ENCODE measurements at regions not wholly inside any gene's neighbourhood (a gene's known extent, or its start where the extent isn't known, plus 50 kb on each side); places are given as distances from the start of the nearest gene placed in this dataset.

DNA sequence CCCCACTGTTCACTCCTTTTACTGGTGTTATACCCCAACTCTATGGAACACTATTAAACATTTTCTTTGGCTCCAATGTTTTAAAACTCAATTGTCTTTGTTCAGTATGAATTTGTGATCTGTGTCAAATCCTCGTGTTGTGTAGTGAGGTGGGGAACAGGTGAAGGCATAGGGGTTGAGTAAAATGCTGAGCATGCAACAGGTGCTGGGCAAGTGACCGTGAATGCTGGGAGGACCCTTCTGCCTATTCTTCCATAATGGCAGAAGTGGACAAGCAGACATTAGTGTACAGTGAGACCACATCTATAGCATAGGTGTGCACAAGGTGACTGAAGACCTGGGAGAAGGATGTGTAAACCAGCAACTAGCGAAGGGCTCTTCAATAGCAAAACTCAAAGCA lies 1188.0 kb downstream of the UQCRFS1 start:
- no peaks in the 10 kb centered on the region for H3K9me3 ChIP-seq
- H3K4me3 ChIP-seq = no peak overlapping the region
- no peaks in the 10 kb centered on the region for H3K27me3 ChIP-seq
- TF ChIP-seq POLR2A (IDR thresholded peaks at IDR 0.05) = no peak
- TF ChIP-seq, protein P1, sequence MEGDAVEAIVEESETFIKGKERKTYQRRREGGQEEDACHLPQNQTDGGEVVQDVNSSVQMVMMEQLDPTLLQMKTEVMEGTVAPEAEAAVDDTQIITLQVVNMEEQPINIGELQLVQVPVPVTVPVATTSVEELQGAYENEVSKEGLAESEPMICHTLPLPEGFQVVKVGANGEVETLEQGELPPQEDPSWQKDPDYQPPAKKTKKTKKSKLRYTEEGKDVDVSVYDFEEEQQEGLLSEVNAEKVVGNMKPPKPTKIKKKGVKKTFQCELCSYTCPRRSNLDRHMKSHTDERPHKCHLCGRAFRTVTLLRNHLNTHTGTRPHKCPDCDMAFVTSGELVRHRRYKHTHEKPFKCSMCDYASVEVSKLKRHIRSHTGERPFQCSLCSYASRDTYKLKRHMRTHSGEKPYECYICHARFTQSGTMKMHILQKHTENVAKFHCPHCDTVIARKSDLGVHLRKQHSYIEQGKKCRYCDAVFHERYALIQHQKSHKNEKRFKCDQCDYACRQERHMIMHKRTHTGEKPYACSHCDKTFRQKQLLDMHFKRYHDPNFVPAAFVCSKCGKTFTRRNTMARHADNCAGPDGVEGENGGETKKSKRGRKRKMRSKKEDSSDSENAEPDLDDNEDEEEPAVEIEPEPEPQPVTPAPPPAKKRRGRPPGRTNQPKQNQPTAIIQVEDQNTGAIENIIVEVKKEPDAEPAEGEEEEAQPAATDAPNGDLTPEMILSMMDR (IDR thresholded peaks at IDR 0.05) = no peak
- no peaks in the 10 kb centered on the region for H3K4me1 ChIP-seq
- no peak overlapping the region for H3K27ac ChIP-seq
- WGBS (ENCODE audit: insufficient coverage, low coverage, low lambda C conversion rate, missing lambda C conversion rate) = 63% methylated on average over 3 of the region's 3 CpGs
- DNase-seq (no peak), ATAC-seq (no peak)
- H3K36me3 ChIP-seq = no peaks in the 10 kb centered on the region
- intact Hi-C loops (cut with DNase I) = no loop called here

DNA sequence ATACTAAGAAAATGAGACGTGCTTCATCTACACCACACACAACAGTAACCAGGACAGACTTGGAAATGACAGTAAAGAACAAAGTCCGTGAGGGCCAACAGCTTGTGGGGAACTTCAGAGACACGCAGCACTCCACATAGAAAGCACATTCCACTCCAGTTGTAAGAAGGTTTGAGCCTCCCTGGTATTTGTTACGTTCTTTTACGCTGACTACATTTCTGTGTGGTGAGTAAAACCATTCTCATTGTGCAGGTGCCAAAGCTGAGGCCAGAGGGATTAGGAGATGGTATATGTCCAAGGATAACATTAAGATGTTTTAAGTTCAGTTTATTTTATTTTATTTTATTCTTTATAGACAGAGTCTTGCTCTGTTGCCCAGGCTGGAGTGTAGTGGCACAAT lies 1189.9 kb downstream of the UQCRFS1 start:
- H3K9me3 ChIP-seq = no peaks in the 10 kb centered on the region
- no peak overlapping the region for H3K4me3 ChIP-seq
- TF ChIP-seq POLR2A (IDR thresholded peaks at IDR 0.05) = no peak
- TF ChIP-seq, protein P1 (IDR thresholded peaks at IDR 0.05) = no peak
- no peak overlapping the region for H3K27ac ChIP-seq
- H3K36me3 ChIP-seq = no peaks in the 10 kb centered on the region
- no peaks in the 10 kb centered on the region for H3K4me1 ChIP-seq
- ATAC-seq = no peak
- intact Hi-C loops (cut with DNase I) = no loop called here
- 50% methylated on average over 5 of the region's 5 CpGs for WGBS (ENCODE audit: insufficient coverage, low coverage, low lambda C conversion rate, missing lambda C conversion rate)
- no peak for DNase-seq
- H3K27me3 ChIP-seq = no peaks in the 10 kb centered on the region

DNA sequence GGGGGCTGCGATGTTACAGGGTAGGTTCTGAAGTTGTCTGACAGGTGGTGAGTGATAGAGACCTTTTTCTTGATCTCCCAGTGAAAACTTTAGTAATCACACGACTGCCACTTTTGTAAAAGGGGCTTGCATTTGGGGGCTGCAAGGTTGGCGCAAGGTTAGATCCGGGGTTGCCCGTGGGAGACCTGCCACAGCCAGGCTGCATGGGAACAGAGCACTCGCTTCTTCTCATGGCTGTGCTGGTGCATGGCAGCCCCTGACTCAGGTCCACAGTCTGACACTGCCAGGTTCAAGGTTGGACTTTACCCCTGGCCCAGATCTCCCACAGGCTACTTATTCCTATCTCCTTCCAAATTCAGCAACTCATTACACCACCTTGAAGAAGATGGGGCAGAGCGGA lies 1190.4 kb downstream of the UQCRFS1 start:
- H3K27ac ChIP-seq = no peak overlapping the region
- 58% methylated on average over 4 of the region's 7 CpGs for WGBS (ENCODE audit: insufficient coverage, low coverage, low lambda C conversion rate, missing lambda C conversion rate)
- H3K36me3 ChIP-seq = no peaks in the 10 kb centered on the region
- no peaks in the 10 kb centered on the region for H3K9me3 ChIP-seq
- H3K27me3 ChIP-seq = no peaks in the 10 kb centered on the region
- no peaks in the 10 kb centered on the region for H3K4me1 ChIP-seq
- H3K4me3 ChIP-seq = no peak overlapping the region
- no peak for DNase-seq
- intact Hi-C loops (cut with DNase I) = no loop called here
- no peak for TF ChIP-seq POLR2A (IDR thresholded peaks at IDR 0.05)
- TF ChIP-seq, protein P1 (IDR thresholded peaks at IDR 0.05) = no peak
- no peak for ATAC-seq

DNA sequence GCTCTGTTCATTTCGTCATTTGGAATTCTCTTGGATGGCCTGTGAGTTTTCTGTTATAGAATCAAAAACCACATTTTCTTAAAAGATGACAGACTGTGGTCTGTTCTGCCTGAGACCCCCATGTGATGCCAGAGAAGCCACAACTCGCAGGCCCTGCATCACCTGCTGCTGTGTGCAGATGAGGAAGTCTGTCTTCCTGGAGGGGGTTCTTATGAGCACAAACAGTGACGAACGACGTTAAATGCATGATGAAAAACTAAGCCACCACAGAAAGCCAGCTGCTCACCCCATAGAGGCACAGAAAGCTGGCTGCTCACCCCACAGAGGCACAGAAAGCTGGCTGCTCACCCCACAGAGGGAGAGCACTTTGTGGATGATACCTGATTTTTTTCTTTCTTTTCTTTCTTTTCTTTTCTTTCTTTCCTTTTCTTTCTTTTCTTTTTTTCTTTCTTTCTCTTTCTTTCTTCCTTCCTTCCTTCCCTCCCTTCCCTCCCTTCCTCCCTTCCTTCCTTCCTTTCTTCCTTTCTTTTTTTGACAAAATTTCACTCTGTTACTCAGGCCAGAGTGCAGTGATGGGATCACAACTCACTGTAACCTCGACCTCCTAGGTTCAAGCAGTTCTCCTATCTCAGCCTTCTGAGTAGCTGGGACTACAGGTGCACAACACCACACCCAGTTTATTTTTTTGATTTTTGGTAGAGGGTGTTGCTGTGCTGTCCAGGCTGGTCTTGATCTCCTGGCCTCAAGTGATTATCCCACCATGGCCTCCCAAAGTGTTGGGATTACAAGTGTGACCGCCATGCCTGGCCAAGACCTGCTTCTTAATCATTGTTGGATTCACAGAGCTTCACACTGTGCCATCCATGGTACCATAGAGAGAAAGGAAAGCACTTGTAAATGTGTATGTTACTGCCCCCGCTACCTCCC lies 1191.4 kb downstream of the UQCRFS1 start:
- WGBS (ENCODE audit: insufficient coverage, low coverage, low lambda C conversion rate, missing lambda C conversion rate) = 33% methylated on average over 3 of the region's 8 CpGs
- no peak for DNase-seq
- intact Hi-C loops (cut with DNase I) = no loop called here
- Histone ChIP-seq H3K4me1 (no peaks in the 10 kb centered on the region), H3K9me3 (no peaks in the 10 kb centered on the region), H3K27me3 (no peaks in the 10 kb centered on the region), H3K36me3 (no peaks in the 10 kb centered on the region), H3K4me3 (no peak overlapping the region), H3K27ac (no peak overlapping the region)
- TF ChIP-seq, protein P1 (IDR thresholded peaks at IDR 0.05) = no peak
- no peak for TF ChIP-seq POLR2A (IDR thresholded peaks at IDR 0.05)
- ATAC-seq = no peak
